ENCODE measurements at regions not wholly inside any gene's neighbourhood (a gene's known extent, or its start where the extent isn't known, plus 50 kb on each side); places are given as distances from the start of the nearest gene placed in this dataset.
"Not testable (repeated sequence)": the region's sequence is repeated elsewhere in the genome, so short reads cannot be mapped to it uniquely, and the experiment has no call there.

GRCh38 chr2:128611421-128612320, 293.0 kb upstream of the HS6ST1 start:
- DNase-seq: no peak

- no peak for DNase-seq
These were observed 294.0 kb upstream of the HS6ST1 start for GRCh38 chr2:128612628-128613027.

GRCh38 chr2:128613351-128613750, 294.7 kb upstream of the HS6ST1 start:
- DNase-seq: no peak

GRCh38 chr2:128613876-128614275, 295.2 kb upstream of the HS6ST1 start:
- DNase-seq: no peak

GRCh38 chr2:128614907-128615306, 296.2 kb upstream of the HS6ST1 start:
- DNase-seq: not testable (repeated sequence)

- DNase-seq: no peak
These were observed 296.9 kb upstream of the HS6ST1 start for GRCh38 chr2:128615571-128615970.

GRCh38 chr2:128617029-128617590, 298.4 kb upstream of the HS6ST1 start:
- DNase-seq: no peak

- no peak for DNase-seq
These were observed 299.0 kb upstream of the HS6ST1 start for GRCh38 chr2:128617661-128618060.

- DNase-seq: no peak
These were observed 300.0 kb upstream of the HS6ST1 start for GRCh38 chr2:128618642-128619041.

- DNase-seq: no peak
These were observed 301.0 kb upstream of the HS6ST1 start for GRCh38 chr2:128619471-128620325.

GRCh38 chr2:128621074-128621473, 302.4 kb upstream of the HS6ST1 start:
- no peak for DNase-seq

GRCh38 chr2:128622371-128622770, 303.7 kb upstream of the HS6ST1 start:
- no peak for DNase-seq

- no peak for DNase-seq
These were observed 304.4 kb upstream of the HS6ST1 start for GRCh38 chr2:128622955-128623620.

- DNase-seq: peak; percentile 52
These were observed 305.4 kb upstream of the HS6ST1 start for GRCh38 chr2:128623776-128624761.

GRCh38 chr2:128624956-128625355, 306.3 kb upstream of the HS6ST1 start:
- no peak for DNase-seq

GRCh38 chr2:128625421-128625820, 306.8 kb upstream of the HS6ST1 start:
- DNase-seq: no peak

- DNase-seq: no peak
These were observed 307.5 kb upstream of the HS6ST1 start for GRCh38 chr2:128625963-128626759.

- no peak for DNase-seq
These were observed 308.3 kb upstream of the HS6ST1 start for GRCh38 chr2:128626760-128627511.

GRCh38 chr2:128628206-128628605, 309.5 kb upstream of the HS6ST1 start:
- no peak for DNase-seq
